PC-9 (cell line): ENCODE measurements at regions not wholly inside any gene's neighbourhood (a gene's known extent, or its start where the extent isn't known, plus 50 kb on each side); places are given as distances from the start of the nearest gene placed in this dataset.

Source experiments
- EZH2 ChIP-seq: fragments of 200-600 bp; sonication (generic); IDR thresholded peaks from 2 replicates; pipeline ENCODE4 v1.8.0; 2017; ENCODE audit warnings: antibody characterized with exemption, low read depth
- TF ChIP-seq, protein P1 (sequence below): fragments of 200-600 bp; sonication (generic); conservative IDR thresholded peaks from 2 replicates; pipeline ENCODE4 v1.6.1; 2017; ENCODE audit warnings: mixed run types, antibody characterized with exemption, mild to moderate bottlenecking, moderate library complexity

DNA sequence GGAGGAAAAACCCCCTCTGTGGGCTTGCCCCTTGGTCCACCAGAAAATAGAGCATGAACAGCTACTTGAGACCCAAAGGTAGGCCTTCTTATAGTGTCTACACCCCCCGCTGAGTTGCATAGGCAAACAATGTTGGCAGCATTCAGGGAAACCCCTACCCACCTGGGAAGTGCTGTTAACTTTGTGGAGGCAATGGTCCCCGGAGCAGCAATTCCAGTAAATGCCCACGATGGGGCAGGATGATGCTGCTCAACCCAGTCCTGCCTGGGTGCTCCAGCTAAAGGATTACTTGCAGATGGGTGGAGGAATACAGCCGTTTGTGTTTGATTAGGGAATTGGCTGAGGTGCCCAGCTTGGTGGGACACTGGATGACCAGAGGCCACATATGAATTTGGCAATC, 381.3 kb upstream of the ANO5 start:
- TF ChIP-seq, protein P1, sequence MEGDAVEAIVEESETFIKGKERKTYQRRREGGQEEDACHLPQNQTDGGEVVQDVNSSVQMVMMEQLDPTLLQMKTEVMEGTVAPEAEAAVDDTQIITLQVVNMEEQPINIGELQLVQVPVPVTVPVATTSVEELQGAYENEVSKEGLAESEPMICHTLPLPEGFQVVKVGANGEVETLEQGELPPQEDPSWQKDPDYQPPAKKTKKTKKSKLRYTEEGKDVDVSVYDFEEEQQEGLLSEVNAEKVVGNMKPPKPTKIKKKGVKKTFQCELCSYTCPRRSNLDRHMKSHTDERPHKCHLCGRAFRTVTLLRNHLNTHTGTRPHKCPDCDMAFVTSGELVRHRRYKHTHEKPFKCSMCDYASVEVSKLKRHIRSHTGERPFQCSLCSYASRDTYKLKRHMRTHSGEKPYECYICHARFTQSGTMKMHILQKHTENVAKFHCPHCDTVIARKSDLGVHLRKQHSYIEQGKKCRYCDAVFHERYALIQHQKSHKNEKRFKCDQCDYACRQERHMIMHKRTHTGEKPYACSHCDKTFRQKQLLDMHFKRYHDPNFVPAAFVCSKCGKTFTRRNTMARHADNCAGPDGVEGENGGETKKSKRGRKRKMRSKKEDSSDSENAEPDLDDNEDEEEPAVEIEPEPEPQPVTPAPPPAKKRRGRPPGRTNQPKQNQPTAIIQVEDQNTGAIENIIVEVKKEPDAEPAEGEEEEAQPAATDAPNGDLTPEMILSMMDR = no peak
- no peak for TF ChIP-seq EZH2
